ENCODE measurements at regions not wholly inside any gene's neighbourhood (a gene's known extent, or its start where the extent isn't known, plus 50 kb on each side); places are given as distances from the start of the nearest gene placed in this dataset.

- TF ChIP-seq CTCF (IDR thresholded peaks at IDR 0.05; ENCODE audit: borderline replicate concordance, extremely low read depth, low read length, poor library complexity, severe bottlenecking) = no peak
- no peak for TF ChIP-seq EZH2 (IDR thresholded peaks at IDR 0.05; ENCODE audit: borderline replicate concordance, low read depth, low read length, severe bottlenecking)
Observed at GRCh38 chr9:73866451-73866850, 630.7 kb upstream of the RORB start.
